EH (cell line): ENCODE measurements at regions not wholly inside any gene's neighbourhood (a gene's known extent, or its start where the extent isn't known, plus 50 kb on each side); places are given as distances from the start of the nearest gene placed in this dataset.
"Not testable (repeated sequence)": the region's sequence is repeated elsewhere in the genome, so short reads cannot be mapped to it uniquely, and the experiment has no call there.

Experiments used
- DNase-seq: peaks from one replicate; pipeline ENCODE4 v3.0.0-alpha.2; 2015; ENCODE audit warnings: low read depth

DNA sequence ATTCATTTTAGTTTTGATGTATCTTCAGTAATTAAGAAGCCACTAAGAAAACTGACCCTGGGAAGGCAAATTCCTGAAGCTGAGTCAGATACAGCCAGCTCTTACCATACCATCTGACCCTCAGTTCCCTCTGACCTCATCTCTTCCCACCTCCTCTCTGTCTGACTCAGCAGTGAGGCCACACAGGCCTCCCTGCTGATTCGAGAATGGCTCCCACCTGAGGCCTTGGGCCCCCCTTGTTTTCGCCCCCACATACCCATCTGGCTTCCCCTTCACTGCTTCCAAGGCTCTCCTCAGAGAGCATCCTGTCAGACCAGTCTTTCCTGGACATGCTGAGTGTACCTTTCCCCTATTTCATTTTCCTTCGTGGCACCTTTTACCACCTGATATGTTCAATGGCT, 71.0 kb upstream of the CYP1B1 start:
- peak; percentile 96 for DNase-seq

DNA sequence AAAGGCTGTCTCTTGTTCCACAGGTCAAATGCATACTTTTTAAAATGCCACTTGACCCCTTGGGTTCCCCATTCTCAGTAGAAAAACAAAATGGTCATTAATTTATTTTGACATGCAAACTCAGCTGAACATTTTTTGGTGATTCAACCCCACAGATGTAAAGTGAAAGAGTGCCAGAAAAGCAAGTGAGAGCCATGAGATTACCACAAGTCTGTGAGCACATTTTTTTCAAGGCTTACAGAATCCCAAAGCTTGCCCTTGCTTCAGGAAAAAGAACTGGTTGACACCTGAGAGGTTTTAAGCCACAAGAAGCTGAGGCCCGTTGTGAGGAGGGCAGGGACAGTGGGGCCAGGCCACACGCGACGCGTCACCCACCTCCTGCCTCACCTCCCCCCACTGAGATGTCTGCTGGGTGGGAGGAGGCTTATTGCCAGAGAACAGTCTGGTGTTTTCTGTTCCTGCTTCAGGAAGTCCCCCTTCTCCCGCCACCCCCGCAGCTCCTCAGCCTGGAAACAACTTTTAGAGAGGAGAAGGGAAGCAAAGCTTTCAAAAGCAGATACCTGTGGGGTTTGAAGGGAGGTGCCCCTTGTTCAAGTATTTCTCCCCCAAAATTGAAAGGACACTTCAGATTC, 70.4 kb upstream of the CYP1B1 start:
- DNase-seq: peak; percentile 89

DNA sequence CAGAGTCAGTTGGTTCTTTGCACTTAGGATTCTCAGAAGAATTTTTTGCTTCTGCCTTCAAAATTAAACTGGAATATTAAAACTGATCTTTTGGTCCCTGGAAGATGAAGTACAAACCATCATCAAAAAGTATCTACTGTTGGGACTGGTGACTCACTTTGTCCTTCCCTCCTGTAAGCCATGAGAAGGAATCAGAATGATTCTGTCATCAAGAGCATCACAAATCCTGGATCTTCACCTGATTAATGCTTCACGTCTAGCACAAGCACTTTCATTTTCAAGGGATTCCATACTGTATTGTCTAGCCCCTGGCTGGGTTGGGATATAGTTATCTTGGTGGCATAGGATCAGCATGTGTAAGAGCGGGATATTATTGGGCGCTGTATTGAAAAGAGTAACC, 69.3 kb upstream of the CYP1B1 start:
- no peak for DNase-seq

DNA sequence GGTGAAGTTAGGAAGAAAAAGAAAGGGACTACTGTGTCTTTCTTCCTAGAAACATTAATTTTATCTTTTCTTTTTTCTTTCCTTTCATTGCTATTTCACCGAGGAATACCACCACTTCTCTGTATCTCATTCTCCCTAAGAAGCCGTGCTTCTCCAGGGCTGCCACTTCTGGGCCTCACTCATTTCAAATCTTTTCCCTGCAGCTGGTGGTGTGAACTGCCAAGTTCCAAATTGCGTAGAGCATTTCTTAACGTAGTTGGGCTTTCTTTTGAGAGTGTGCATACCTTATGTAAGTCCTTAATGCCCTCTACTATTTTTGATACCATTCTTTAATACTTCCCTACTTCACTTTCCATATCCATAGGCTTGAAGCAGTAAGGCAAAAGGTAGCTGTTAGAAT, 66.7 kb upstream of the CYP1B1 start:
- DNase-seq: no peak

DNA sequence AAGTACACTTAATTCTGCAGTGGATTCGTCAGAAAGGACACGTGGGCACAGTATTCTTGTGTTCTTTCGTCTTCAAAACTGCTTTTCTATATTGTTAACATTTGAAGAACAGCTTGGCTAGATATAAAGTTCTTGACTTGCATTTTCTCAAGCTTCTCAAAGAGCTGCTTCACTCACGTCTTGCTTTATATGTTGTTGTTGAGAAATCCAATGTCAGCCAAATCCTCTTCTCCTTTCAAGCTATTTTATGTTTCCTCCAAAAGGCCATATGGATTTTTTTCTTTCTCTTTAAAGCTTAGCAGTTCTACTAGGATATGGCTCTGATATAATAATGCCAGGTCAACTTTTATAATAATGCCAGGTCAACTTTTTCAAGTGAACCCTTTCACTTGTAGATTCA, 65.5 kb upstream of the CYP1B1 start:
- no peak for DNase-seq

DNA sequence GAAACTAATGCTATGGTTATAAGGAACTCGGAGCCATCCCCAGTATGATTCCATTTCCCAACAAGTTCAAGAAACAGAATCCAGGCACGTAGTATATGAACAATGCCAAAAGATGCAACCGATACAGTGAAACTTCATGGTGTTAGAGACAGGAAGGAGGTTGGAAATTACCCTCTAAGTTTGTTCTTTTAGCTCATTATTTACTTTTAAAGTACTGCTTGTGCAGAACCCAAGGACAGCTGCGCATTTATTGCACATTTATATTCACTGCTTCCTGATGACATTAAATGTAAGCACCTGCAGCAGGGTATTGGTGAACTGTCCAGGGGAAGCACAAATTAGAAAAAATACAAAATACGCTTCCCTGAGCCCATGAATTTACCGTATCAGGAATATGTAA, 63.0 kb upstream of the CYP1B1 start:
- no peak for DNase-seq

DNA sequence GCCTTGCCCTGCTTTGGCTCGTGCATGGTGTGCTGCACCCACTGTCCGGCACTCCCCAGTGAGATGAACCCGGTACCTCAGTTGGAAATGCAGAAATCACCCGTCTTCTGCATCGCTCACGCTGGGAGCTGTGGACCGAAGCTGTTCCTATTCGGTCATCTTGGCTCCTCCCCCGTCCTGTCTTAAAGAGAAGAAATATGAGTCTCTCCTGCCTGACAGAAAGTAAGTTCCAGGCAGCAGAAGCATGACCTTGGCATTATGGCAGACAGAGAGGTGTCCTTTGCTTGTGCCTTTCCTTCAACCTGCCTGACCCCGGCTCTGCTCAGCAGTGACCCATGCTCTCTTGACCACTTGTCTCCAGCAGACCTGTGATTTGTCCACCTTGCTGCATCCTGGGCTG, 62.5 kb upstream of the CYP1B1 start:
- DNase-seq: no peak

DNA sequence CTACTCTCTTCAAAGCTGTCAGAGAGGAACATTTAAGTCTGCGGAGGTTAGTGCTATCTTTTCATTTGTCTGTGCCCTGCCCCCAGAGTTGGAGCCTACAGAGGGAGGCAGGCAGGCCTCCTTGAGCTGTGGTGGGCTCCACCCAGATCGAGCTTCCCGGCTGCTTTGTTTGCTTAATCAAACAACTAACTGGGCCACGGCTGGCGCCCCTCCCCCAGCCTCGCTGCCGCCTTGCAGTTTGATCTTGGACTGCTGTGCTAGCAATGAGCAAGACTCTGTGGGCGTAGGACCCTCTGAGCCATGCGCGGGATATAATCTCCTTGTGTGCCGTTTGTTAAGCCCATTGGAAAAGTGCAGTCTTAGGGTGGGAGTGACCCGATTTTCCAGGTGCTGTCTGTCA, 62.0 kb upstream of the CYP1B1 start:
- not testable (repeated sequence) for DNase-seq

DNA sequence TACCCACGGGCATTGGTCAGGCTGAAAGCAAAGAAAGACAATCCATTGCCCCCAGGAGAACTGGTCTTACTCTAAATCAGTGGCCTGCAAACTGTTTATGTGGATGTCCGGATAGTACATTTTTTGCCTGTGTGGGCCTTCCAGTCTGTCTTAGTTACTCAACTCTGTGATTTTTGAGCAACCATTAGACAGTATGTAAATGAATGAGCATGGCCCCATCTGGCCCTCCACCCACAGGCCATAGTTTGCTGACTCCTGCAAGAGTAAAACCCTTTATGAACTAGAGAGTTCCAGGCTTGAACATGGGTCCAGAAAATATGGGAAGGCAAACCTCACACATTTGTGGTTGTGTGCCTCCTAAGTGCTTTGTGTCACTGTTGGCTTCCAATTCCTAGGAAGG, 55.7 kb upstream of the CYP1B1 start:
- no peak for DNase-seq

DNA sequence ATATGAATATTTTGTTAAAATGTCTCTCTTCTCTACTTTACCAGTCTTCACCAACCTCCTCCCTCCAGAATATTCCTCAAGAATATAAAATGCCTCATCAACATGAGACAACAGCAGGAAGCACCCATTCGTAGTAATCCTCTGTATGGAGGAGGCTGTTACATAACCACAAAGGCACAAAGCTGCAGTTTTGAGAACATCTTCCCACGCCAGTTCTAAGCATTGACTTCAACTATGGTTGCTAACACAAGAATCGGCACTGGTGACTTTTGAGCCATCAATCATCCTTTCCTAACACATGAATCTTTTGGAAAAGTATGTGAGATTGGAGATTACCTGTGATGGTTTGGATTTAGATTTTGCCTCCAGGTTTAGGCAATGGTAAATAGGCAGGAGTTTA, 54.9 kb upstream of the CYP1B1 start:
- DNase-seq: no peak

DNA sequence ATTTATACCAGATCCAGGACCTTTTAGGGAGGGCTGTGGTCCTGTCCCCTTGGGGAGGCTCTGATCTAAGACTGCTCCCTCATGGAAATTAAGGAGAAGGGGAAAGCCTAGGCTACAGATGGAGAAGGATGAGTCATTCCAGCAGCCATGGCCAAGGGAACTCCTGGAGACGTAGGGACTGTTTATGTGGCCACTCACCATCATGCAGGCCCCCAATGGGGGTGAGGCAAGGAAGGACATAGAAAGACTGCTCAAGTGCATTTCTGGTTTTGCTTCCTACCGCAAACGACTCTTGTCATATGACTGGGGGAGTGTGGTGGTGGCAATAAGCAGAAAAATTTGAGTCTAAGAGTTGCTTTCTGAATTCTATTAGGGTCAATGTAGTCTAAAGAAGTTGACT, 54.0 kb upstream of the CYP1B1 start:
- peak; percentile 16 for DNase-seq

DNA sequence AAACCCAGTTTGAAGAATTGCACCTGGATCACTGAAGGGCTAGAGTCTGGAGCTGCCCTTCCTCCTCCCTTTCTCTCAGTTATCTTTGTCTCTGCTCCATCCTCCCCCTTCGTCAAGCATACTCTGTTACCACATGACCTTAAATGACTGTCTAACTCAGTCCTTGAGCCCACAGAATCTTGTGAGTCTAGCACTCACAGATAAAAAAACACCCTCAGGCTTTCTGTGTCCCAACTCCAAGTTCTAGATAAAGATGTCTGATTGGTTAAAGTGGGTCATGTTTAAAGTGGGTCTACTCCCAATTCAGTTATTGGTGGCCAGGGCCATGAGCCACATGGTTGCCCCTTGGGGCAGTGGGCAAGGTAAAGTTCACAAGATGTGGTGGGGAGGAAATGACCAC, 53.5 kb upstream of the CYP1B1 start:
- DNase-seq: peak; percentile 23

DNA sequence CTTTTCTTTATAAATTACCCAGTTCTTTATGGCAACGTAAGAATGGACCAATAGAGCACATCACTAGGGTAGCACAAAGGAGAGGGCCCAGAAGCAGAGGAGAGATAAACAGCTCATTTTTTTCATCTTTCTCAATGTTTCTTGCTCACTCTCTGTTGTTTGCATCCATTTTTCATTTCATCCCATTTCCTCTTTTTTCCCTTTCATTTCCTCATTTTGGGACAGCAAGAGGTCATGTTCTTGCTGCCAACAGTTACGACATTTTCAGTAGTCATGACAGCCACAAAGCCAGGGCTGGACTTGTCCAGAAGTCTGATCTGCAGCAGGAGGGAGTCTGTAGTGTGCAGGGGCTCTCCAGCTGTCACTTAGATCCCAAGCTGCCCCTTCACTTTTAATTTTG, 52.7 kb upstream of the CYP1B1 start:
- no peak for DNase-seq

DNA sequence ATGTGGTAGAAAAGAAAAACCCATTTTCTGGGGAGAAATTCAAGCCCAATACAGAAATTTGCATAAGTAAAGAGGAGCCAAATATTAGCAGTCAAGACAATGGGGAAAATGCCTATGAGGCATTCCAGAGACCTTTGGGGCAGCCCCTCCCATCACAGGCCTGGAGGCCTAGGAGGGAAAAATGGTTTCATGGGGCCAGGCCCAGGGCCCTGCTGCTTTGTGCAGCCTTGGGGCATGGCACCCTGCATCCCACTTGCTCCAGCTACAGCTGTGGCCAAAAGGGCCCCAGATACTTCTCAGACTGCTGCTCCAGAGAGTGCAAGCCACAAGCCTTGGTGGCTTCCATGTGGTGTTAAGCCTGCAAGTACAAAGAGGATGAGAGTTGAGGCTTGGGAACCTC, 51.3 kb upstream of the CYP1B1 start:
- DNase-seq: no peak

DNA sequence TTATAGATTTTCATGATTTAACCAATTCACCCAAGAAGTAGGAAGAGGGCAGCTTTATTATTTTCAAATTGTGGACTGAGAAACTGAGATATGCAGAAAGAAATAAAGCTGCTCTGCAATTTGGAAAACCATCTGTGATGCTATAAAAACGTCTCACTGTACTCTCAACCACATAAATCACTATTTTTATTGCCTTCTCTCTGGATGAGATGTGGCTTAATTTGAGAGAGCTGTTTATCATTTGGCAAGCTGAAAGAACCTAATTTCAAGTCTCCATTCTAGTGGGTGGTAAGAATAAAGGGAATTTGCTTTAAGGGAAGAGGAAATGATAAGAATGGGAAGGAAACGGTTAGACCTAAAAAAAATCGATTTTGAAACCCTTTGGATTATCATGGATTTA, 49.9 kb upstream of the CYP1B1 start:
- DNase-seq: peak; percentile 62
